ENCODE measurements at regions not wholly inside any gene's neighbourhood (a gene's known extent, or its start where the extent isn't known, plus 50 kb on each side); places are given as distances from the start of the nearest gene placed in this dataset.

DNA sequence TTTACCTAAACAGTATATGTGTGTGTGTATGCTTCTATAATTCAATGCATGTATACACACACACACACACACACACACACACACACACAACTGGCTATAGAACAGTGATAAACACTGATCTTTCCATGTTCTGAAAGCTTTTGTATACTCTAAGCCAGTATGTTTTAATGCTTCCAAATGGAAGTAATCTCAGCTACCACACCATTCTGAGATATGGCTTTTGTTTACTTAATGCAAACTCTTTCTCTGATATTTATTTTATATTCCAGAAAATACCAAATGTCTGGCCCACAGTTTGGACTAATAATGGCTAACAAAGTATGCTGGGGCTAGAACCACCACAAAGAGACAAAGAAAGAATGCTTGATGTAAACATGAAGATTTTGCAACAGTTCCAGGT lies 199.4 kb upstream of the ARHGEF26 start:
- DNase-seq (no peak), ATAC-seq (ENCODE audit: low read depth) (no peak)
- H3K27ac ChIP-seq (ENCODE audit: low read length in 2 of 2): no peak overlapping the region
- H3K9ac ChIP-seq (ENCODE audit: low read length): no peak overlapping the region
- intact Hi-C loops (cut with micrococcal nuclease): no loop called here
- peaks cover 6% of the 10 kb centered on the region for H3K9me3 Mint-ChIP-seq (ENCODE audit: insufficient read depth)
- no peaks in the 10 kb centered on the region for H3K27me3 Mint-ChIP-seq
- no peaks in the 10 kb centered on the region for H3K4me1 ChIP-seq (ENCODE audit: control insufficient read depth in 2 of 2, insufficient read depth in 2 of 2, low read length in 2 of 2)
- H4K20me1 ChIP-seq (ENCODE audit: control insufficient read depth, insufficient read depth, low read length, poor library complexity, severe bottlenecking): no peaks in the 10 kb centered on the region
- H3K36me3 ChIP-seq (replicated peaks in 1 of 2; ENCODE audit: control extremely low read depth in 1 of 2, control insufficient read depth in 1 of 2, extremely low read depth in 1 of 2, insufficient read depth in 2 of 2, low read length in 1 of 2): no peaks in the 10 kb centered on the region
- no peaks in the 10 kb centered on the region for H3K27me3 ChIP-seq (replicated peaks in 1 of 4; ENCODE audit: control extremely low read depth in 1 of 4, control insufficient read depth in 3 of 4, insufficient read depth in 4 of 4, low read length in 3 of 4)
- H3K4me3 Mint-ChIP-seq: no peak overlapping the region
- no peak overlapping the region for H2AFZ ChIP-seq (ENCODE audit: insufficient read depth, low read depth, low read length, poor library complexity, severe bottlenecking)
- no peaks in the 10 kb centered on the region for H3K9me3 ChIP-seq (ENCODE audit: control extremely low read depth in 1 of 3, control insufficient read depth in 2 of 3, insufficient read depth in 1 of 3, low read length in 2 of 3)
- CTCF ChIA-PET: no interaction called here
- H3K4me3 ChIP-seq (ENCODE audit: control extremely low read depth in 1 of 5, extremely low read depth in 1 of 5, insufficient read depth in 1 of 5, low read depth in 2 of 5, low read length in 4 of 5): no peak overlapping the region
- no peaks in the 10 kb centered on the region for H3K79me2 ChIP-seq (ENCODE audit: control insufficient read depth, insufficient read depth, low read length)
- POLR2A ChIA-PET: no interaction called here
- TF ChIP-seq, protein P1, sequence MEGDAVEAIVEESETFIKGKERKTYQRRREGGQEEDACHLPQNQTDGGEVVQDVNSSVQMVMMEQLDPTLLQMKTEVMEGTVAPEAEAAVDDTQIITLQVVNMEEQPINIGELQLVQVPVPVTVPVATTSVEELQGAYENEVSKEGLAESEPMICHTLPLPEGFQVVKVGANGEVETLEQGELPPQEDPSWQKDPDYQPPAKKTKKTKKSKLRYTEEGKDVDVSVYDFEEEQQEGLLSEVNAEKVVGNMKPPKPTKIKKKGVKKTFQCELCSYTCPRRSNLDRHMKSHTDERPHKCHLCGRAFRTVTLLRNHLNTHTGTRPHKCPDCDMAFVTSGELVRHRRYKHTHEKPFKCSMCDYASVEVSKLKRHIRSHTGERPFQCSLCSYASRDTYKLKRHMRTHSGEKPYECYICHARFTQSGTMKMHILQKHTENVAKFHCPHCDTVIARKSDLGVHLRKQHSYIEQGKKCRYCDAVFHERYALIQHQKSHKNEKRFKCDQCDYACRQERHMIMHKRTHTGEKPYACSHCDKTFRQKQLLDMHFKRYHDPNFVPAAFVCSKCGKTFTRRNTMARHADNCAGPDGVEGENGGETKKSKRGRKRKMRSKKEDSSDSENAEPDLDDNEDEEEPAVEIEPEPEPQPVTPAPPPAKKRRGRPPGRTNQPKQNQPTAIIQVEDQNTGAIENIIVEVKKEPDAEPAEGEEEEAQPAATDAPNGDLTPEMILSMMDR (IDR thresholded peaks at IDR 0.05): no peak
- no peak for TF ChIP-seq EZH2 (IDR thresholded peaks at IDR 0.05; ENCODE audit: borderline replicate concordance, insufficient read depth, low read depth, low read length, poor library complexity, severe bottlenecking)
- H3K4me1 Mint-ChIP-seq: no peaks in the 10 kb centered on the region
- H3K4me2 ChIP-seq (replicated peaks; ENCODE audit: low read depth, low read length, poor library complexity, severe bottlenecking): no peak overlapping the region
- H3K27ac Mint-ChIP-seq: no peak overlapping the region

DNA sequence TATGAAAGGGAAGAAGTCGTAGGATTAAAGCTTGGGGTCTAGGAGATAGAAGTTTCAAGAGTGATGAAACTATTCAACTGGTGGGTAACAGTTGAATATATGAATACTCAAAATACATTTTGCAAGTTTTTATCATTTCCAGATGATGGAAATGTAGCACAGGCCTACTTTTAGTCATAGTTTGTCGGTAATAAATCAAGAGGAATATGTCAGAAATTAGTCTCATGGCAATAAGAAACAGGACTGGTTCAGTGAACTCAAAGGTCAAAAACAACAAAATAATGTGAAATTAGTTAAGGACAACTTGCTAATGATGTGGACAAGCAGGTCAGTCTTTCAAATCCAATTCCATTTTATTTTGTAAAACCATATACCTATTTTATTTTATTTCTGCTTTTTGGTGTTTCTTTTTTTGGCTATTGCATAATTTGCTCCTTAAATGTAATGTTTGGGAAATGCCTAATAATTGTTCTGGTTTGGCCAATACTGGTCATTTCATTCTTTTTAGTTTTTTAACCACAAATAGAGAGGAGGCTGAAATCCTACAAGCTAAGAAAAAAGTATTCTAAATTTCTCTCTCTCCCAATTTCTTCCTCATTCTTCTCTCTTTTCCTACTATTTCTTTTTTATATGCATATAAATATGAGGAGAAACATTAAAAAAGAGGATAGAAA lies 195.2 kb upstream of the ARHGEF26 start:
- H4K20me1 ChIP-seq (ENCODE audit: control insufficient read depth, insufficient read depth, low read length, poor library complexity, severe bottlenecking): no peaks in the 10 kb centered on the region
- H3K4me3 Mint-ChIP-seq: no peak overlapping the region
- H3K36me3 ChIP-seq (replicated peaks in 1 of 2; ENCODE audit: control extremely low read depth in 1 of 2, control insufficient read depth in 1 of 2, extremely low read depth in 1 of 2, insufficient read depth in 2 of 2, low read length in 1 of 2): no peaks in the 10 kb centered on the region
- no peak overlapping the region for H2AFZ ChIP-seq (ENCODE audit: insufficient read depth, low read depth, low read length, poor library complexity, severe bottlenecking)
- H3K27ac ChIP-seq (ENCODE audit: low read length in 2 of 2): no peak overlapping the region
- no peaks in the 10 kb centered on the region for H3K27me3 ChIP-seq (replicated peaks in 1 of 4; ENCODE audit: control extremely low read depth in 1 of 4, control insufficient read depth in 3 of 4, insufficient read depth in 4 of 4, low read length in 3 of 4)
- H3K4me1 Mint-ChIP-seq: no peaks in the 10 kb centered on the region
- no peak overlapping the region for H3K27ac Mint-ChIP-seq
- ChIA-PET POLR2A (no interaction called here), CTCF (no interaction called here)
- TF ChIP-seq, protein P1 (IDR thresholded peaks at IDR 0.05): no peak
- TF ChIP-seq EZH2 (IDR thresholded peaks at IDR 0.05; ENCODE audit: borderline replicate concordance, insufficient read depth, low read depth, low read length, poor library complexity, severe bottlenecking): no peak
- H3K4me2 ChIP-seq (replicated peaks; ENCODE audit: low read depth, low read length, poor library complexity, severe bottlenecking): no peak overlapping the region
- intact Hi-C loops (cut with micrococcal nuclease): no loop called here
- DNase-seq (no peak), ATAC-seq (ENCODE audit: low read depth) (no peak)
- no peaks in the 10 kb centered on the region for H3K4me1 ChIP-seq (ENCODE audit: control insufficient read depth in 2 of 2, insufficient read depth in 2 of 2, low read length in 2 of 2)
- H3K9me3 ChIP-seq (ENCODE audit: control extremely low read depth in 1 of 3, control insufficient read depth in 2 of 3, insufficient read depth in 1 of 3, low read length in 2 of 3): no peaks in the 10 kb centered on the region
- WGBS (ENCODE audit: insufficient coverage): 100% methylated on average over 1 of the region's 2 CpGs
- no peaks in the 10 kb centered on the region for H3K79me2 ChIP-seq (ENCODE audit: control insufficient read depth, insufficient read depth, low read length)
- no peak overlapping the region for H3K4me3 ChIP-seq (ENCODE audit: control extremely low read depth in 1 of 5, extremely low read depth in 1 of 5, insufficient read depth in 1 of 5, low read depth in 2 of 5, low read length in 4 of 5)
- H3K27me3 Mint-ChIP-seq: no peaks in the 10 kb centered on the region
- no peak overlapping the region for H3K9ac ChIP-seq (ENCODE audit: low read length)
- no peaks in the 10 kb centered on the region for H3K9me3 Mint-ChIP-seq (ENCODE audit: insufficient read depth)
